ENCODE measurements at regions not wholly inside any gene's neighbourhood (a gene's known extent, or its start where the extent isn't known, plus 50 kb on each side); places are given as distances from the start of the nearest gene placed in this dataset.

- SMC1A ChIA-PET (ENCODE audit: uncharacterized antibody, unreplicated experiment): no interaction called here
- CTCF ChIA-PET: no interaction called here
- no peak overlapping the region for H2AFZ ChIP-seq (ENCODE audit: control insufficient read depth, low read depth, low read length)
- H3K27ac ChIP-seq (ENCODE audit: control insufficient read depth, insufficient read depth): no peak overlapping the region
- H3K79me2 ChIP-seq (ENCODE audit: control insufficient read depth, insufficient read depth, low read length): no peaks in the 10 kb centered on the region
- no peaks in the 10 kb centered on the region for H3K27me3 ChIP-seq (replicated peaks in 1 of 2; ENCODE audit: control insufficient read depth in 2 of 2, insufficient read depth in 2 of 2, low read length in 1 of 2)
- WGBS (ENCODE audit: insufficient coverage, insufficient replicate concordance, low lambda C conversion rate, missing lambda C conversion rate): 56% methylated on average over 2 of the region's 2 CpGs
- intact Hi-C loops (cut with micrococcal nuclease; ENCODE audit: unreplicated experiment) (no loop called here), in situ Hi-C loops (cut with MboI) (no loop called here)
- TF ChIP-seq SMAD5 (IDR thresholded peaks at IDR 0.05; ENCODE audit: low read depth) (no peak), EED (IDR thresholded peaks at IDR 0.05; ENCODE audit: low read depth) (no peak), CREM (IDR thresholded peaks at IDR 0.05; ENCODE audit: low read depth) (no peak), NR2C1 (IDR thresholded peaks at IDR 0.05) (no peak), RELB (IDR thresholded peaks at IDR 0.05; ENCODE audit: low read depth) (no peak), ZBED1 (IDR thresholded peaks at IDR 0.05; ENCODE audit: borderline replicate concordance) (no peak), MTA3 (IDR thresholded peaks at IDR 0.05; ENCODE audit: borderline replicate concordance, low read length) (no peak), PAX8 (IDR thresholded peaks at IDR 0.05) (no peak), IRF3 (IDR thresholded peaks at IDR 0.05) (no peak), CHD1 (IDR thresholded peaks at IDR 0.05; ENCODE audit: low read depth, low read length) (no peak), ZNF24 (IDR thresholded peaks at IDR 0.05) (no peak), CEBPB (IDR thresholded peaks at IDR 0.05; ENCODE audit: borderline replicate concordance in 1 of 2, low read depth in 2 of 2, low read length in 2 of 2) (no peak), IRF5 (IDR thresholded peaks at IDR 0.05; ENCODE audit: borderline replicate concordance) (no peak)
- RAD21 ChIA-PET (ENCODE audit: unreplicated experiment): interaction anchor here (1.2 kb wide), 1 partner anchor 376 kb away, joined by 4 read pairs; no protein-coding TSS in a partner anchor
- H3K4me2 ChIP-seq (ENCODE audit: control insufficient read depth, insufficient read depth): no peak overlapping the region
- no peaks in the 10 kb centered on the region for H3K9me3 ChIP-seq (replicated peaks; ENCODE audit: control insufficient read depth, insufficient read depth, low read length)
- no TSS peak for BruUV-seq (replicated peaks)
- DNase-seq (ENCODE audit: low read depth, low spot score): no peak
- H3K4me1 ChIP-seq (ENCODE audit: control insufficient read depth, insufficient read depth, low read length): no peaks in the 10 kb centered on the region
- no peak overlapping the region for H3K9ac ChIP-seq (ENCODE audit: control insufficient read depth, insufficient read depth, low read length)
- POLR2A ChIA-PET: no interaction called here
- no peak for ATAC-seq
- FAIRE-seq: no peak
- H4K20me1 ChIP-seq (ENCODE audit: control insufficient read depth, insufficient read depth): no peaks in the 10 kb centered on the region
- H3K4me3 ChIP-seq: no peak overlapping the region
- H3K36me3 ChIP-seq (ENCODE audit: control insufficient read depth in 2 of 2, insufficient read depth in 2 of 2, low read length in 1 of 2): no peaks in the 10 kb centered on the region
These were observed 86.3 kb upstream of the SOD1 start for GRCh38 chr21:31573217-31573616.
